ENCODE measurements at regions not wholly inside any gene's neighbourhood (a gene's known extent, or its start where the extent isn't known, plus 50 kb on each side); places are given as distances from the start of the nearest gene placed in this dataset.
A peak's percentile ranks its signal among the peaks of the same experiment; 100 is the strongest.

GRCh38 chr6:27791182-27791943 is 120.8 kb downstream of the OR2B2 start (continued):
- TF ChIP-seq ZBED4 (CRISPR knock-in tag; IDR thresholded peaks at IDR 0.05; ENCODE audit: borderline replicate concordance), result 0 out of 2 replicates have a peak, but pooled peaks have one; percentile 40
- TF ChIP-seq HINFP (CRISPR knock-in tag; IDR thresholded peaks at IDR 0.05; ENCODE audit: low read depth), result no peak
- TF ChIP-seq MNT (IDR thresholded peaks at IDR 0.05), result no peak
- 0 out of 2 replicates have a peak, but pooled peaks have one; percentile 20 for TF ChIP-seq KLF12 (CRISPR knock-in tag; IDR thresholded peaks at IDR 0.05; ENCODE audit: borderline replicate concordance)
- peak; percentile 7; the same call in 1 of the 2 replicates for TF ChIP-seq PATZ1 (CRISPR knock-in tag; IDR thresholded peaks at IDR 0.05)
- TF ChIP-seq ZNF274 (CRISPR knock-in tag; IDR thresholded peaks at IDR 0.05), result no peak
- no peak for TF ChIP-seq ZUFSP (CRISPR knock-in tag; IDR thresholded peaks at IDR 0.05; ENCODE audit: borderline replicate concordance)
- TF ChIP-seq RBM22 (optimal IDR thresholded peaks at IDR 0.05; ENCODE audit: low read length), result no peak
- no peak for TF ChIP-seq MTA3 (CRISPR knock-in tag; IDR thresholded peaks at IDR 0.05)
- TF ChIP-seq PBX3 (CRISPR knock-in tag; IDR thresholded peaks at IDR 0.05; ENCODE audit: borderline replicate concordance), result no peak
- TF ChIP-seq SMAD1 (CRISPR knock-in tag; IDR thresholded peaks at IDR 0.05; ENCODE audit: borderline replicate concordance, low read depth), result no peak
- peak; percentile 60; the same call in 1 of the 2 replicates for TF ChIP-seq TFE3 (CRISPR knock-in tag; IDR thresholded peaks at IDR 0.05)
- TF ChIP-seq ZNF331 (CRISPR knock-in tag; IDR thresholded peaks at IDR 0.05), result peak; percentile 80
- no peak for TF ChIP-seq ELF1 (CRISPR knock-in tag; IDR thresholded peaks at IDR 0.05)

Data from HepG2 (cell line).